NOMO-1 treated with DMSO at 0.1 percent for 48 hours (cell line): ENCODE measurements at regions not wholly inside any gene's neighbourhood (a gene's known extent, or its start where the extent isn't known, plus 50 kb on each side); places are given as distances from the start of the nearest gene placed in this dataset.
"Not testable (repeated sequence)": the region's sequence is repeated elsewhere in the genome, so short reads cannot be mapped to it uniquely, and the experiment has no call there.

Source experiments
- DNase-seq: peaks from one replicate; lab custom pipeline; 2025; ENCODE audit not compliant: unreplicated experiment; lab: John Stamatoyannopoulos, UW

DNA sequence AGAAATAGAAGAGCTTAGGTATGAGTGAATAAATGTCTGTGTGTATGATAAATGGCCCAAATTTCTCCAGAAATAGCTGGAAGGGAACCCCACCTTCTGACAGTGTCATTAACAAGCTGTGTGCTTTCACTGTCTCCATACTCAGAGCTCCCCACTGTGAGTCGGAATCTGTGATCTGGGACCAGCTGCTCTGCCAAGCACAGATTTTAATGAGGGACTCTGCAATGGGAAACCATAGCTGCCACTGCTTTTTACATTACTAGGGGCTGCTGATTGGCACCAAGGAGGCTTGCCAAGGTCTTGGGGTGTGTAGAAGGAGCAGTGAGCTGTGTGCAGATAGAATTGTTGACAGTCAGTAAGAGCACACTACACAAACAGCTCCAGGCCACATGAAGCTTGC lies 244.2 kb upstream of the CCDC196 start:
- no peak for DNase-seq

DNA sequence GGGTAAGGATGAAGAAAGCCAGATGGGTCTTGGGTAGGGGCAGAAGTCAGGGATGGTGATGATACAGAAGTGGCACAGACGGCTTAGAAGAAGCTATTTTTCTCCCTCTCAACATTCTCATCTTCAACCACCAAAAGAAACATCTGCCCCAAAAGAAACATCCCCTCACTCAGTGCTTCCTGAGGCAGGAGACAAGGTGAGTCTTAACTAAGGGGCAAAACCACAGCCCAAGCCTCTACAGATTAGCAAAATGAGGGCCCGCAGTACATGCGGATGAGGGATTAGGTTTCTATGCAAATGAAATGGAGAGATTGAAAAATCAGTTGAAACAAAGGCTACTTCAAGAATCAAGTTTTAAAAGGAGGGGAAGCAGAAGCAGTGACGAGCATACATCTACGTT lies 241.3 kb upstream of the CCDC196 start:
- no peak for DNase-seq

DNA sequence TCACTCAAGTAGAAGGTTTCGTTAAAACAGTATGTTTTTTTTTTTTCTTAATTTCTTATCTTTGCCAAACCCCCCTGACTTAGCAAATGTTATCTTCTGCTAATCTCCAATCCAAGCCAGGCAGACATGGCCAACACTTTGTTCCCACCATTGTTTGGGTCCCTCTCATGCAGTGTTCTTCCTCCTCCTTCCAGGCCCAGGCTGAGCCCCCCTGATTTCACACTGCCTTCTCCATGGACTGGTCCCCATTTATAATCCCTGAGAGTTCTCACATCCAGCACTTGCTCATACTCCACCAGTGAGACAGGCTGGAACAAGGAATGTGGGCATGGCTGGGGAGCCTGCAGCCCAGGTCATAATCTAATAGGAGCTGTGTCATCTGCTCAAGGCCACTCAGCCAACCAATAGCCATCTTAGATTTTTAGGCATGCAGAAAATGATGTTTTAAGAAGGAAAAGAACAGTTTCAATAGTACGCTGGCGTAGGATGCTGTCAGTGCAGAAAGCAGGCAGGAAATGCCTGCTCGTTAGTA lies 238.4 kb upstream of the CCDC196 start:
- no peak for DNase-seq

DNA sequence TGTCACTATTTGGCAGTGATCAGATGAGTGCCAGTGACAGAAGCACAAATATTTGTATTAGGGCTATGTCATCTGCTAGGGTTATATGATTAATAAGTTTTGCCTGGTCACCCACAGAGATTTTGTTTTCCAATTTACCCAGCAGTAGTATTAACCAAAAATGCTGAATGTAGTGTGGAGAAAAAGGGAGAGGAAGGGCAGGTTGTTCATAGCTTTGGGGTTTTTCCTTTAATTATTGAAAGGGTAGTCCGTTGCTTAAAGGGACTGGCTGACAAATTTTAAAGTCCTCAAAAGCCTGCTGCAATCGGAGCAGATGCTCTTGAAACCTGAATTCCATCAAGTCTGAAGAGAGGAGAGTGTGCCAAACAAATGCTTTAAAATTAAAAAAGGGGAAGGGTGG lies 237.9 kb upstream of the CCDC196 start:
- DNase-seq, result no peak

DNA sequence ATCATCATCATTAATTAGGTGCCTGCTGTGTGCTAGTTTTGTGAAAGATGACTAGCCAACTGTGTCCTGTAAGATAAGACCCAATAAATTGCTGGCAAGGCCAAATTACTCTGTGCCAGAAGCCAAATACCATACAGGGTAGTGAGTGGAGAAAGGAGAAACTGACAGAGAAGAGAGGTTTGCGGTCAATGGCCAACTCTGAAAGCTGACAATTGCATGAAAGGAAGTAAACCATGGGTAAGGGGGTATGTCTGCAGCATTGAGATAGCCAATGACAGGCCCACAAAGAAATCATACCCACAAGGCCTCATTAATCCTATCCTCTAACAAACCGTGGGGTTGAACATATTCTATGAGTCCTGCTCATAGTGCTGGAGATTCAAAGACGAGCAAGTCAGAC lies 236.6 kb upstream of the CCDC196 start:
- no peak for DNase-seq

DNA sequence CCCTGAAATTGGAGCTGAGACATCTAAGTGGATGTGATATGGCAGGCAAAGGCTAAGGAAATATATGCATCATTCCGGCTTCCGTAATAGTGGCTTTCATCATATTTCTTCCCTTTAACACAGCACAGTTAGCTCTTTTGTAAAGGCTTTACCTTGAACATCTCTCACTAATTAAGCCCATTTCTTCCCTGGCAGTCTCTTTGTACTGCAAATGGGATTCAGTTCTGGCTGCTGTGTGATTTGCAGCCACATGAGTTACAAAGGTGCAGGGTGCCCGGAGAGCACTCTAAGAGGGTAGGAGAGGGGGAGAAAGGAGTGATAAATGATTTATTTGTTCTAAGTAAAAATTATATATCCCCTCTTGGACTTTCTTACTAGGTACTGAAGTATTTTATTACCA lies 232.1 kb upstream of the CCDC196 start:
- no peak for DNase-seq

DNA sequence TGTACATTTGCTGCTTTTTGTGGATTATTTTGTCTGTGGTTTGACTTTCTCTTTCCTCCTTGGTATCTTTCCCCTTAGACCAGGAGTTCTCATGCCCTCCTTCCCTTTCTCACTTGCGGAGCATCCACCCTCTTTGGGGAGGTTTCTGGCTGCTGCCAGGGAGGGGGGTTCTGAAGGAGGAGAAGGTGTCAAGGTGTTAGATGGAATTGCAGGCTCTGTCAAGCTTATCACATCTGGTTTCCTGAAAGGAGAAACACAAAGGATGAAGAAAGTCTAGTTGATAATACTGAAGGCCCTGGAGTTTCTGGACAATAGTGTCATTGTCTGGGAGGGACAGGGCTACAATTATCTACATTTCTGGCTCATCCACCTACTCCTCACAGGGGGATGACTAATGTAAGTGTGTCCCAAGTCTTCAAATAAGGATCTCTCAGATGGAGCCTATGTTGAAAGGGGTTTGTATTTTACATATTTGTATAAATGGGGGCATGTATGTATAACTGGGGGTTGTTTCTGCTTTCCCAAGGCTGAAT lies 217.3 kb upstream of the CCDC196 start:
- DNase-seq, result no peak

DNA sequence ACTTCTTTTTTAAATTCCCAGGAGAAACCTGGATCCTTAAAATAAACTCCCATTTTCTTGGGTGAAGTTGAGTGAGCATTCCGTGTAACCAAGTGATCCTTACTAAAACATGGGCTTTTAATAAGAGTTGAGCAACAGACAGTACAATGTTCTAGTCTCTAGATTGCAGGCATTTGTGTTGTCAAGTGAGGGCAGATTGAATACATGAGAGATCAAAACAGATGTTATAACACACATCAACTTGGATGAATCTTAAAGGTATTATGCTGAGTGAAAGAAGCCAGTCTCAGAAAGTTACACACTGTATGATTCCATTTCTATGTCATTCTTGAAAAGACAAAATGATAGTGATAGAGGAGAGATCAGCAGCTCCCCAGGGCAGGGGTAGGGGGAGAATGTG lies 213.9 kb upstream of the CCDC196 start:
- no peak for DNase-seq

DNA sequence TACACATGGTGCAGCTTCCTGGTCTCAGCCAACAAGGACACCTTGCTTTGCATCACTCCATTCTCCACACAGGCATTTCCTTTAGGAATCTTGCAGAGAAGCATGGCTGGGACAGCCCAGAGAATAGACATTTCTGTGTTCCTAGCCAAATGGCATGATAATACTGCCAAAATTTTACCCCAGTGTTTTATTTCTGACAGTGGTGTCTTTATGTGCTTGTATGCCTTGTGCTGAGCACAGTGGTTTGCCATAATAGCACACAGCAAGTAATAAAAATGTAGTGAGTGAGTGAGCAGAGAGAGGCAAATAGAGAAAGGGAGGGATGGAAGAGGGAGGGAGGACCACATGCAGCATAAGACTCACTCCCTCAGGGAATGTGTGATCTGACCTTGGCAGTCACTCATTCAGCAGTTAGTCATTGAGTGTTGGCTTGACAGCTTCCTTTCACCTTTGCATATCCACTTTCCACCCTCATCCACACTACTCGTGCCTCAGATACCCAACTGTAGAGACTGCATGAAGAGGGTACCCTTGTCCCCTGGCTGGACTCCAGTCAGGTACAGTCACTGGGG lies 212.8 kb upstream of the CCDC196 start:
- no peak for DNase-seq

DNA sequence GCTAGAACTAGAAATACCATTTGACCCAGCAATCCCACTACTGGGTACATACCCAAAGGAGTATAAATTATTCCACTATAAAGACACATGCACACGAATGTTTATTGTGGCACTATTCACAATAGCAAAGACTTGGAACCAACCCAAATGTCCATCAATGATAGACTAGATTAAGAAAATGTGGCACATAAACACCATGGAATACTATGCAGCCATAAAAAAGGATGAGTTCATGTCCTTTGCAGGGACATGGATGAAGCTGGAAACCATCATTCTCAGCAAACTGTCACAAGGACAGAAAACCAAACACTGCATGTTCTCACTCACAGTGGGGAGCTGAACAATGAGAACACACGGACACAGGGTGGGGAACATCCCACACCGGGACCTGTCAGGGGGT lies 207.8 kb upstream of the CCDC196 start:
- DNase-seq, result not testable (repeated sequence)

DNA sequence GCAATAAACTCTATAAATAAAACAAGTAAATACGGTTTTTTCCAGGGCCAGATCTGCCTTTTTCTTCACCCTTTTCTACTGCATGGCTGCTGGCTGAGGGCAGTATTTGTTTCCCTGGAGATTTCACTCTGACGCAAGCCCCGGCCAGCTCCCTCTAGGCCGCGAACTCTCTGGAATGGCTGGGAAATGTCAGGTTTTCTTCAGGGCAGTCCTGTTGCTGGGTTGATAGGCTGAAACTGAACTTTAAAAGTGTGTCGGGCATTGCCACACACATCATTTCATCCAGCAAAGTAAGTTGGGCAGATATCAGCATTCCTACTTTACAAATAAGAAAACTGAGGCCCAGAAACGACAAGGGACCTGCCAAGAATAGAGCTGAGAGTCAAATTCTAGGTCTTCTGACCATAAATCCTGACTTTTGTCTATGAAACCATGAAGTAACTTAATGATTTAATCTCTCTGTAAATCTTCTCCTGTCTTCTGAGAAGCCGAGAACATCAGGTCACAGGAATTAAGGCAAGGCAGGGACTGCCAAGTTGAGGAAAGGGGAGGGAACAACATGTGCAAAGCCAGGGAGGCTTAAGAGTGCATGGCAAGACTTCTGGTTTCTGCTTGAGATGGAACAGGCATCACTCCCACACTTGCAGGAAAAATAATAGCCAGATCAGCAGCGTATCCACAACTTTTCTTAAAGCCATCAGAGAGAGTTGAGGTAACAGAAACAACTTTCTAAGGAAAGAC lies 205.0 kb upstream of the CCDC196 start:
- DNase-seq, result no peak

DNA sequence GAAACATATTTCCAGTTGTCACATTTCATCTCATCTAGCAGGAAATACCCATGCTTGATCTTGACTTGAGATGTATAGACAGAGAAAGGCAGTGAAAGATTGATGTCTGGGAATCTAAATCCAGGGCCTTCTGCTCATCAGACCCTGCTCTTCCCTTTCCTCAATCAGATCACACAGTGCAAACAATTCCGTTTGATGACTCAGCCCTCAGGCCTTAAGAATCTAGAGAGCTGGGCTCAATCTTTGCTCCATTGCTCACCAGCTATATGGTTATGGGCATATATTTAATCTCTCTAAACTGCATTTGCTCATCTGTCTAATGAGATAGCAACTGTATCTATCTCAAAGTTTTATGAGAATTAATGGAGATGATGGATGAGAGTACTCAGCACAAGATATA lies 201.8 kb upstream of the CCDC196 start:
- DNase-seq, result no peak

DNA sequence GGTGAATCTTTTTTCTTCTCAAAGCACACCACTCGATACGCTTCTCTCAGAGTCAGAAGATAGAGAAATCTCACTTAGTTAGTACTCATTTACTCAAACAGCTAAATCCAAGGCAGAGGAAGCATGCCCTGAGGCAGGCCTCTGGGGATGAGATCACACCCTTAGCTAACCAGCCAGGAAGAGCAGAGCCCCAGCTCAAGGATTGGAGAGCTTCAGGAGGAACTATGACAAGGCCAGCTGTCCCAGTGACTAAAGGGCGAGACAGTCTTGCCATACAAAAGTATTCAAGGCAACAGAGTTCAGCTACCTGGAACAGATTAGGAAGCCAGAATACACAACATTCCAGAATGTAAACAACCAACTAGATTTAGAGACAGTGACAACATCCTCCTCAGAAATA lies 197.7 kb upstream of the CCDC196 start:
- no peak for DNase-seq

DNA sequence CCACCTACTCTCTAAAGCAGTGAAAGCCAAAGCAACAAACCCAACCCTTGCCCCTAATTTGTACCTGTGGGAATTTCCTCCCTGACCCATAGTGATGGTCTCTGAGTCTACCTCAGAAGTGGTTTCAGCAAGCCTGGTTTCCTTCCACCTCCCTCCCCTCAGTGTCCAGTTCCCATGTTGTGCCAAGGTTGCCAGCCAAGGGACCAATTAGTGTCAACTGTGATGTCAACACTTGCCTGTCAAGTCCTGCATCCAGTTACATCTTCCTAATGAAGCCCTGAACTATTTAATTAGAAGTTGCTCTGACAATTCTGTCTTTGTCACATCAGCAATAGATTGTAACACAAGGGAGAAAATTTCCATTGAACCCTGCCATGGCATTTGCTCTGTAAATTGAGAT lies 194.4 kb upstream of the CCDC196 start:
- DNase-seq, result no peak

DNA sequence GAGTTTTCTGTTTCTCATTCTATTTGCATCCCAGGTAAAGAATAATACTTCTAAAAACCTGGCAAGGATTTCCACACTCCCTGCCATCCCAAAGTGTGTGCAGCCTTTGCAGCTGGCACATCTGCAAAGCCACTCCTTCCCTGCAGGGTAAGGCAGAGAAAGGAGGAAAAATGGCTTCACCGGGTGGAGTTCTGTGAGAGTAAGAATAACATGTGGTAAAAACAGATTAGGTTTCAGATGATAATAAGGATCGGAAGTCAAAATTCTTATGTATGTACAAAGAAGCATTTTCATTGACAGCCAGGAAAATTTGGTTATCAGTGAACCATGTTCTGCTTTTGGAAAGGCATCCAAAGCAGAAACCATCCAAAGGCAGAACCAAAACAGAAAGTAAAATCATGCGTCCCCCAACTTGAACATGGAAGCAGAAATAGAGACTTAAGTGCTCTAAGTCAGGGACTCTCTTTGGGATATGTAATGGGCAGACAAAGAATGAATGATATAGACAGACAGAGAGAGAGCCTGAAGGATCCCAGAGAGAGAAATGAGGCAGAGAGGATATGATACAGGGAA lies 192.6 kb upstream of the CCDC196 start:
- no peak for DNase-seq

DNA sequence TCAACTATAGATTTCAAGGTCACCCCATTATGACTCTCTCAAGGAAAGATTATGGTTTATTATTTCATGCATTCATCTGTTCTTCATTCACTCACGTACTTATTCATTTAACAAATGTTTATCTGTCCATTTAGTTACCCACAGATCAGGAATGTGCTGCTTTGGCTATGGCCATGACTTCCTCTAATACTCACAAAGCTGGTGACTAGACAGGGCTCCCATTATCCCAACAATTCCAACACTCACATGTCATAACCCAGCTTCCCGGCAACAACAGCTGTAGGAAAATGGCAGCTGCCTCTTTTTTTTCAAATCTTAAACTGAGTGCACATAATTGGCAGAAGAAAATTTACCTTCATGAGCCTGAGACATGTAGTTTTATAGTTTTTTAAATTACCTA lies 190.8 kb upstream of the CCDC196 start:
- DNase-seq, result no peak

DNA sequence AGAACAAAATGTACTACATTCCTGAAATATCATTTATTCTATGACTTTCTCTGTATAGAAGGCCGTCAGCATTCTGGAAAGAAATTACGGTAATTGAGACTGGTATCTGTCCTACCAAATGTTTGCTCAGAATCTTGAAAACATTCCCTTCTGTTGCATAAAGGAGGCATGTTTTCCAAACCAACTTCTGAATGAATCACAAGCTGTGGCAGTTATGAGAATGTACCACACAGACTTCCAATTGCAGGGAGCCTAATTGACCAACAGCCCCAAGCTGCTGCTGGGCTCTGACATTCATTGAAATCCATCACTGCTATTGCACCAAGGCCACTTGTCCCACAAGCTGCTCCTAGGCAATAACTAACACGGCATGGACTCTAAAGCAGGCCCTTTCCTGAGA lies 185.3 kb upstream of the CCDC196 start:
- no peak for DNase-seq

DNA sequence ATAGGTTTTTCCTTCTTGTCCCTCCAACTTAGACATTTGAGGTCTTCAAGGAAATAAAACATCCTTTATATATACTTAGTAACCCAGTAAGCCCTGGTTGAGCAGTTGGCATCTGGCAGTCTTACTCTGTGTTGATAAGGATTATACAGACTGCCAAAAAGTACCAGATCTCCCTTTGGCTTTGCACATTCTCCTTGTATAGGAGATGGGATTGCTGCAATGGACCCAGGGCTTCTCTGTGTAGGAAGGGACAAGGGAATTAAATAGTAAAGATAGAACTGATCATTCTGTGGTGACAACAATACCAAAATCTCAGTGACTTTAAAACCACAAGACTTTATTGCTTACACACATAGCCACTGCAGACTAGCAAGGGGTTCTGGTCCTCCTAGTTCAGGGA lies 180.1 kb upstream of the CCDC196 start:
- no peak for DNase-seq

DNA sequence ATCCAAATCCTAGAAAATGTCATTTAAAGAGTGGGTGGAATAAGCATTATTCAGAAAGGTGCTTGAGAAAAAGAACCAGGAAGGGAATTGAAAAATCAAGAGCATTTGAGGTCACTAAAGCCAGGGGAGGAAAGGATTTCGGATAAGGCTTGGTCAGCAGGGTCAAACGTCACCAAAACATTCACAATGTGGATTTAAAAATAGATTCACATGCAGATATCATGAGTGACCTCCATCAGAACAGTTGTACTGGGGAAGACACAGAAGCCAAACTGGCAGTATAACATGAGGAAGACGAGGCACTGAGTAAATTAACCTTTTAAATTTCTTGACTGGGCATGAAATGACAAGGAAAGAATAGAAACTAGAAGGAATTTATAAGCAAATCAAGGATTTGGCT lies 175.1 kb upstream of the CCDC196 start:
- no peak for DNase-seq

DNA sequence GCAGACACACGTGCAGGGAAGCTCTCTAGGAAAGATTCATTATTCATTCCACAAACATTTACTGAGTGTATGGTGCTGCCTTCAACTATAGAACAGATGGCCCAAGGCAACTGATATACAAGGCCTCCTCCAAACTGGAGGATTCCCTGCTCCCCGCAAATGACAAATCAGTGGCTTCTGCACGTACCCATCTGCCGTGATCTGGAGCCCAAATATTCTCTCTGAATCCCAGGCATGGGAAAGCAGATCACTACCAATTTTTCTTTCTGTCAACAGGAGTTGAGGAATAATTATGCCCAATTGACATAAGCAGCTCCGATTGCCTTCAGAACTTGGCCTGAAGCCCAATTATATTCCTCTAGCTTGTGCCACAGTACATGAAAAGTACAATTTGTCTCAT lies 174.2 kb upstream of the CCDC196 start:
- no peak for DNase-seq

DNA sequence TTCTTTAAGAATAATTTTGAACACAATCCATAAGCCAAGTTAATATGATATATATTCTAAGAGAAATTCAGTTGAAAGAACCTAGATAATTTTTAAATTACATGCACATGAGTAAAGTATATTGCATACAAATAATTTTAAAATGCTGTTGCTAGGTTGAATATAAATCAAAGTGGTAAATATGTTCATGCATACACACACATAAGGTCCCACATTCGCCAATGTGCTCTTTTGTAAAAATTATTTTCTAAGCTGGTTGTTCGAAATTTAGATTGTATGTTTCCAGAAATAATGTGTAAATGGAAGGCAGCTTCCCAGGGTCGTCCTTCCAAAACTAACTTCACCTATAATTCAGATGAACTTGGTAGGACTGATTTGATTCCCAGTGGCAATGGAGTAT lies 173.7 kb upstream of the CCDC196 start:
- DNase-seq, result no peak

DNA sequence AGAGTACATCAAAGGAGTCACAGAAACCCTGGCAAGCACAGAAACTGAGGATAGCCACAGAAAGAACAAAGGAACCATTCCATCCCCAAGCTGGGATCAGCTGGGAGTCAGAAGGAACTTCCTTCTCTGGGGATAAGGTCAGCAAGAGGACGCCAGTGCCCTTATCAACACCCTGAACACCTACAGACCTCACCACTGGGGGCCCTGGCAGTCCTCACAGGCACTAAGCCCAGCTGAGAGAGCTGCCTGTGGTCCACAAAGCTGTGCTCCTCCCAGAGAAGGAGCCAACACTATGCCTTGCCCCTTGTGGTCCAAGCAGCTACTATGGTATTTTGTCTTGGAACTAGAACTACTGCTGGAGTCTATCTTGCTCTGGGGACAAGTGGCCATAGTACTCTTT lies 171.1 kb upstream of the CCDC196 start:
- no peak for DNase-seq
